Osteoblast (primary cell): ENCODE measurements at regions not wholly inside any gene's neighbourhood (a gene's known extent, or its start where the extent isn't known, plus 50 kb on each side); places are given as distances from the start of the nearest gene placed in this dataset.

Source experiments
- DNase-seq: peaks from one replicate; pipeline ENCODE4 v3.0.0; 2011; ENCODE audit warnings: low spot score, mixed read lengths; ENCODE audit not compliant: insufficient read length; ENCODE audit errors: missing footprints
- H2AFZ ChIP-seq: 2 replicates; pipeline ENCODE4 v1.6.0; 2011; ENCODE audit warnings: mild to moderate bottlenecking, low read length
- H3K27ac ChIP-seq: 2 replicates; pipeline ENCODE4 v1.5.1; 2011; ENCODE audit warnings: mild to moderate bottlenecking, low read depth, low read length, moderate library complexity
- H3K27me3 ChIP-seq: 2 replicates; pipeline ENCODE4 v1.6.0; 2012; ENCODE audit warnings: mild to moderate bottlenecking, control low read depth, inconsistent platforms, low read length, moderate library complexity; ENCODE audit not compliant: insufficient read depth
- H3K36me3 ChIP-seq: 2 replicates; pipeline ENCODE4 v1.5.1; 2011; ENCODE audit warnings: mild to moderate bottlenecking, low read length, control low read depth, moderate library complexity; ENCODE audit not compliant: insufficient read depth
- H3K4me1 ChIP-seq: 2 replicates; pipeline ENCODE4 v1.5.1; 2011; ENCODE audit warnings: mild to moderate bottlenecking, low read length, control low read depth, moderate library complexity; ENCODE audit not compliant: insufficient read depth
- H3K4me2 ChIP-seq: 2 replicates; pipeline ENCODE4 v1.6.0; 2011; ENCODE audit warnings: mild to moderate bottlenecking, low read length; ENCODE audit not compliant: insufficient read depth
- H3K4me3 ChIP-seq: fragments of 200-600 bp; sonication (generic); 3 replicates; pipeline ENCODE4 v1.5.1; 2012; ENCODE audit warnings: mild to moderate bottlenecking, low read length, inconsistent platforms; ENCODE audit not compliant: insufficient read depth
- H3K79me2 ChIP-seq: 2 replicates; pipeline ENCODE4 v1.6.0; 2012; ENCODE audit warnings: mild to moderate bottlenecking, low read length, control low read depth, inconsistent platforms; ENCODE audit not compliant: insufficient read depth
- H3K9me3 ChIP-seq: 2 replicates; pipeline ENCODE4 v1.5.1; 2011; ENCODE audit warnings: low read depth, low read length, control low read depth
- H4K20me1 ChIP-seq: 2 replicates; pipeline ENCODE4 v1.6.0; 2012; ENCODE audit warnings: mild to moderate bottlenecking, low read length, control low read depth; ENCODE audit not compliant: insufficient read depth
- TF ChIP-seq, protein P1 (sequence below): IDR thresholded peaks from 2 replicates; pipeline ENCODE4 v1.5.1; 2011; ENCODE audit warnings: mild to moderate bottlenecking, low read depth, low read length, moderate library complexity; ENCODE audit errors: extremely low read depth

DNA sequence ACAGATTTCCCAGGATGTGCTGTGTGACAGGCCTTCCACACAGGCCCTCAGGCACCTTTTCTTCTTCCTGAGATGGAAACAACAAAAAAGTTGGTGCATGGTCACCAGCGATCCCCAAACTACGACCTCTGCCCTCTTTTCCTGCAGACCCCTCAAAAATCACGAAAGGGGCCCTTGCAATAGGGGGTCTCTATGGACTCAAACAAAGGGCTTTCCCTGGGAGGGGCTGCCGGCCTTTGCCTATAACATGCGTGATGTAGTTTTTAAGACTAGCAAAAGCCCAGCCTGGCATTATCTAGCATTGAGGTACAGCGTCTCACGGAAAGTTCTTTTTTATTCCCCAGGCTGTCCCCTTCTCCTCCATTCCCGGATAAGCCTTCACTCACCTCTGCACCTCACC is 71.2 kb downstream of the DIO3 start:
- H3K4me1 ChIP-seq: no peaks in the 10 kb centered on the region
- TF ChIP-seq, protein P1, sequence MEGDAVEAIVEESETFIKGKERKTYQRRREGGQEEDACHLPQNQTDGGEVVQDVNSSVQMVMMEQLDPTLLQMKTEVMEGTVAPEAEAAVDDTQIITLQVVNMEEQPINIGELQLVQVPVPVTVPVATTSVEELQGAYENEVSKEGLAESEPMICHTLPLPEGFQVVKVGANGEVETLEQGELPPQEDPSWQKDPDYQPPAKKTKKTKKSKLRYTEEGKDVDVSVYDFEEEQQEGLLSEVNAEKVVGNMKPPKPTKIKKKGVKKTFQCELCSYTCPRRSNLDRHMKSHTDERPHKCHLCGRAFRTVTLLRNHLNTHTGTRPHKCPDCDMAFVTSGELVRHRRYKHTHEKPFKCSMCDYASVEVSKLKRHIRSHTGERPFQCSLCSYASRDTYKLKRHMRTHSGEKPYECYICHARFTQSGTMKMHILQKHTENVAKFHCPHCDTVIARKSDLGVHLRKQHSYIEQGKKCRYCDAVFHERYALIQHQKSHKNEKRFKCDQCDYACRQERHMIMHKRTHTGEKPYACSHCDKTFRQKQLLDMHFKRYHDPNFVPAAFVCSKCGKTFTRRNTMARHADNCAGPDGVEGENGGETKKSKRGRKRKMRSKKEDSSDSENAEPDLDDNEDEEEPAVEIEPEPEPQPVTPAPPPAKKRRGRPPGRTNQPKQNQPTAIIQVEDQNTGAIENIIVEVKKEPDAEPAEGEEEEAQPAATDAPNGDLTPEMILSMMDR: no peak
- no peak overlapping the region for H3K27ac ChIP-seq
- peaks cover 3% of the 10 kb centered on the region for H3K27me3 ChIP-seq
- H3K4me2 ChIP-seq: no peak overlapping the region
- H4K20me1 ChIP-seq: no peaks in the 10 kb centered on the region
- no peaks in the 10 kb centered on the region for H3K9me3 ChIP-seq
- no peaks in the 10 kb centered on the region for H3K36me3 ChIP-seq
- no peaks in the 10 kb centered on the region for H3K79me2 ChIP-seq
- no peak for DNase-seq
- H3K4me3 ChIP-seq: no peak overlapping the region
- no peak overlapping the region for H2AFZ ChIP-seq

DNA sequence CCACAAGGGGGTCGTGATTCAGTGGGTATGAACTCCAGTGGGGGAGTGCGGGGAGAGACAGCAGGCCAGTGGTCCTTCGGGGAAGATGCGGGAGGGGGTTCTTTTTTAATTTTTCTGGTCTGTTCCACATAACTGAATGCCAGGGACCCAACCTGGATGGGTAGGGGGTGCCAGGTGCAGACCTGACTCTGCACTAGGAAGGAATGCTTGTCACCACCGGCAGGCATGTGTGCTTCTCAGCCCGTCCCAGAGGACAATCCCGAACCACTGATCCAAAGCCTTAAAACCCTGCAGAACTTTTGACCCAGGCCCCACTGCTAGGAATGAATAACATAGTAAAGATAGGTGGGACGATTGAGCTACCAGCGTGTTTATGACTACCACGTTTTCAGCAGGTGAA is 72.0 kb downstream of the DIO3 start:
- H3K27me3 ChIP-seq: peaks cover 5% of the 10 kb centered on the region
- H3K27ac ChIP-seq: no peak overlapping the region
- no peak for DNase-seq
- H3K36me3 ChIP-seq: no peaks in the 10 kb centered on the region
- H3K9me3 ChIP-seq: no peaks in the 10 kb centered on the region
- H3K4me3 ChIP-seq: no peak overlapping the region
- H4K20me1 ChIP-seq: no peaks in the 10 kb centered on the region
- no peak overlapping the region for H3K4me2 ChIP-seq
- H3K79me2 ChIP-seq: no peaks in the 10 kb centered on the region
- no peaks in the 10 kb centered on the region for H3K4me1 ChIP-seq
- TF ChIP-seq, protein P1: no peak
- H2AFZ ChIP-seq: no peak overlapping the region

DNA sequence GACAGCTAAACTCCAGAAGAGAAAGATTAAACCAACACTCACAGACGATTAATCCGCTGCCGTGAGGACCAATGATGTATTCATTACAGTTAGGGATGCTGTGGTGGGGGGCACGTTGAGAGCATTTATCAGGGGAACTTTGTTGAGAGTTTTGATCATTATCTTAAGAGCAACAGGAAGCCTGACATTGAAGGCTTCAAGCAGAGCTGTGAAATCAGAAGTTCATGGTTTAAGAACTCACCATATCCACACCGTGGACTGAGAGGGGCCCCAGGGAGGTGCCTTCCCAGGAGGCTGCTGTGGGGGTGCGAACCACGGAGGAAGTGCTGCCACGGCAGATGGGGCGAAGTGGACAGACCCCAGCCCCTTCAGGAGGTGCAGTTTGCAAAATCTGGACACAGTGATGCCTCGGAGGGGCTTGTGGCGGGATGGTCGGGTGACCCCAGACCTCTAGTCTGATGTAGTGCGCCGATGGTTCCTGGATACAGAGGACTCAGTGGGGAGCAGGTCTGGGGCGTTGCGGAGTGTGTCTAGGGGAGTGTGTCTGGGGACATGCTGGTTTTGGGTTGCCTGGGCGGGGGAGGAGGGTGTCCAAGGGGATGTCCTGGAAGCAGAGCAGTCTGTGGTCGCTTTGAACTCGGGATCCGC is 73.0 kb downstream of the DIO3 start:
- TF ChIP-seq, protein P1: no peak
- Histone ChIP-seq H3K4me1 (no peaks in the 10 kb centered on the region), H3K9me3 (no peaks in the 10 kb centered on the region), H3K36me3 (no peaks in the 10 kb centered on the region), H3K27me3 (peaks cover 9% of the 10 kb centered on the region), H3K27ac (no peak overlapping the region), H2AFZ (no peak overlapping the region), H3K4me3 (no peak overlapping the region), H3K4me2 (no peak overlapping the region), H4K20me1 (no peaks in the 10 kb centered on the region), H3K79me2 (no peaks in the 10 kb centered on the region)
- no peak for DNase-seq

DNA sequence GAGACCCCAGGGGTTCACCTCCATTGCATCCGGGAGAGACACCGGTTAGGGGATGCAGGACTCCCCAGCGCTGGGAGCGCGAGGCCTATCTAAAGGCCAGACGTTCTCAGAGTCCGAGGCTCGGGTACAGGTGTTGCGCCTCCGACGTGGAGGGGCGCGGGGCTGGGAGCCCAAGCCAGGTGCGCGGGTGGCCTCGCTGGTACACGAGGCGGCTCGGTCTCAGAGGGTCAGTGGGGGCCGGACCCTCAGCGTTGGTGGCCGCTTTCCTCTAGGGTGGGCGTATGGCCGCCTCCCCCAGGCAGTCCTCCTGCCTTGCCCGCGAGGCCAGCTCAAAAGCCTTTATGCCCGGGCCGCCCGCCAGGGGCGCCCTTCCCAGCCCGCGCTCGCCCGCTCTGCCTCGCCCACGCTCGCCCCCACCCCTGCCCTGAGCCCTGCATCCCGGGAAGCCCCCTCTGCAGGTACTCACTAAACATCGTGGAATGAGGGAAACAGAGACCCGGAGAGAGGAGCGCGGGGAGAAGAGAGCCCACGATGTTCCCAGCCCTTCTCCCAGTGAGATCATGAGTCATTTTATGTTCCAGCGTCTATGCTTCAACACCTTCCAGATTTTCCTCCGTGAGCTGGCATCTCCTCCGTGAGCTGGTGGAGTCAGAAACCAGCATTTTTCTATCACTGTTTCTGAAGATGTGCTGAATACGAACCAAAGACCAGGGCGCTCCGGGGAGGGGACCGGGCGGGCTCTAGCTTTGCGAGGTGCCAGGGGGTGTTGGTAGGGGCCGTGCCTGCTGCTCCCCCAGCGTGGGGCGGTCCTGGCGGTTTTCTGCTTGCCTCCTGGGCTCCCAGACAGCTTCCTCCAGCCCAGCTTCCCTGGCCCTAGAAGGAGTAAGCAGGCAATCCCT is 73.8 kb downstream of the DIO3 start:
- Histone ChIP-seq H3K36me3 (no peaks in the 10 kb centered on the region), H3K27me3 (peaks cover 16% of the 10 kb centered on the region), H3K4me1 (no peaks in the 10 kb centered on the region), H3K9me3 (no peaks in the 10 kb centered on the region), H3K4me2 (no peak overlapping the region), H4K20me1 (no peaks in the 10 kb centered on the region), H3K27ac (no peak overlapping the region), H2AFZ (no peak overlapping the region), H3K79me2 (no peaks in the 10 kb centered on the region), H3K4me3 (no peak overlapping the region)
- DNase-seq: no peak
- TF ChIP-seq, protein P1: no peak
